H1 (cell line): ENCODE measurements at regions not wholly inside any gene's neighbourhood (a gene's known extent, or its start where the extent isn't known, plus 50 kb on each side); places are given as distances from the start of the nearest gene placed in this dataset.

Source experiments
- CTCF ChIA-PET: fragments of 300-600 bp; sonication (Branson Sonifier 250); formaldehyde crosslinking; loops from one replicate; lab custom pipeline; 2021; ENCODE audit not compliant: partially characterized antibody; lab: Charles Lee
- POLR2A ChIA-PET: fragments of 300-600 bp; sonication (Branson Sonifier 250); formaldehyde crosslinking; loops from one replicate; lab custom pipeline; 2021; ENCODE audit warnings: inconsistent platforms; ENCODE audit not compliant: partially characterized antibody; lab: Charles Lee
- DNase-seq, 2 experiments: peaks; one replicate each; pipeline versions ENCODE4 v3.0.0 to v3.0.0-alpha.2; 2010 to 2022; ENCODE audit warnings: low spot score in 2 of 2, low read depth in 1 of 2, mixed read lengths in 1 of 2
- FAIRE-seq: peaks from 2 replicates; lab custom pipeline; 2011; peaks lifted over from hg19 to GRCh38; lab: Jason Lieb, UNC
- H2AFZ ChIP-seq: 2 replicates; pipeline ENCODE4 v1.8.1; 2012; ENCODE audit warnings: low read length, inconsistent platforms
- H2AK5ac ChIP-seq: 2 replicates; pipeline ENCODE4 v1.6.1; 2013; ENCODE audit warnings: low read depth, low read length
- H2BK120ac ChIP-seq: replicated peaks from 2 replicates; pipeline ENCODE3; 2013; ENCODE audit warnings: low read depth, low read length, inconsistent platforms
- H2BK12ac ChIP-seq: 2 replicates; pipeline ENCODE4 v1.6.1; 2013; ENCODE audit warnings: low read depth, low read length
- H2BK15ac ChIP-seq: 2 replicates; pipeline ENCODE4 v1.6.1; 2013; ENCODE audit warnings: low read length
- H2BK20ac ChIP-seq: 2 replicates; pipeline ENCODE4 v1.6.1; 2013; ENCODE audit warnings: low read length
- H2BK5ac ChIP-seq: 2 replicates; pipeline ENCODE4 v1.6.1; 2013; ENCODE audit warnings: low read depth, low read length
- H3K14ac ChIP-seq: 2 replicates; pipeline ENCODE4 v1.6.1; 2013; ENCODE audit warnings: inconsistent platforms; ENCODE audit not compliant: insufficient read length
- H3K18ac ChIP-seq: 2 replicates; pipeline ENCODE4 v1.6.1; 2013; ENCODE audit warnings: low read length; ENCODE audit errors: extremely low read depth
- H3K23ac ChIP-seq: 2 replicates; pipeline ENCODE4 v1.6.1; 2013; ENCODE audit warnings: inconsistent platforms; ENCODE audit not compliant: insufficient read length
- H3K23me2 ChIP-seq: 2 replicates; pipeline ENCODE4 v1.6.1; 2013; ENCODE audit warnings: low read depth, low read length
- H3K27ac ChIP-seq: 2 replicates; pipeline ENCODE4 v1.6.1; 2011; ENCODE audit warnings: low read depth, low read length, inconsistent platforms
- H3K27me3 ChIP-seq, 4 experiments: replicated peaks in 1 of 4; 1 replicate in 1 of 4; 2 replicates in 3 of 4; pipeline versions ENCODE4 v1.6.1 to v1.8.1; 2011 to 2013; ENCODE audit warnings: low read length in 3 of 4, mild to moderate bottlenecking in 3 of 4, inconsistent platforms in 2 of 4, mixed read lengths in 2 of 4, moderate library complexity in 1 of 4; ENCODE audit not compliant: control insufficient read depth in 3 of 4, insufficient read depth in 3 of 4; ENCODE audit errors: extremely low read depth in 1 of 4
- H3K36me3 ChIP-seq, 4 experiments: 2 replicates each; pipeline versions ENCODE4 v1.6.1 to v1.8.1; 2011 to 2013; ENCODE audit warnings: mild to moderate bottlenecking in 4 of 4, low read length in 3 of 4, moderate library complexity in 2 of 4, control low read depth in 1 of 4, inconsistent platforms in 1 of 4; ENCODE audit not compliant: insufficient read depth in 4 of 4, control insufficient read depth in 2 of 4
- H3K4ac ChIP-seq: replicated peaks from 2 replicates; pipeline ENCODE3; 2013; ENCODE audit warnings: low read length, low read depth, mixed read lengths, inconsistent platforms; ENCODE audit not compliant: insufficient read length
- H3K4me1 ChIP-seq, 4 experiments: replicated peaks in 1 of 4; 1 replicate in 1 of 4; 2 replicates in 3 of 4; pipeline versions ENCODE4 v1.6.1 to v1.8.1; 2011 to 2013; ENCODE audit warnings: low read length in 3 of 4, inconsistent platforms in 2 of 4, mixed read lengths in 1 of 4; ENCODE audit not compliant: insufficient read depth in 4 of 4, control insufficient read depth in 3 of 4
- H3K4me2 ChIP-seq, 2 experiments: 2 replicates each; pipeline versions ENCODE4 v1.6.1 to v1.8.1; 2011 to 2013; ENCODE audit warnings: low read depth in 2 of 2, low read length in 2 of 2, control low read depth in 1 of 2, inconsistent platforms in 1 of 2, mild to moderate bottlenecking in 1 of 2; ENCODE audit not compliant: insufficient read depth in 1 of 2
- H3K4me3 ChIP-seq, 4 experiments: fragments of 200-600, 300-600 bp in 1 of 4; sonication (generic), shearing (Covaris generic), sonication (Bioruptor Twin) in 1 of 4; 2 replicates each; pipeline versions ENCODE4 v1.5.1 to v1.8.1; 2011 to 2016; ENCODE audit warnings: low read length in 4 of 4, low read depth in 3 of 4, control low read depth in 2 of 4, inconsistent platforms in 2 of 4, mild to moderate bottlenecking in 2 of 4, mixed read lengths in 1 of 4, moderate library complexity in 1 of 4; ENCODE audit not compliant: insufficient read depth in 2 of 4; ENCODE audit errors: extremely low read depth in 1 of 4
- H3K56ac ChIP-seq: replicated peaks from 2 replicates; pipeline ENCODE3; 2013; ENCODE audit warnings: low read depth, mild to moderate bottlenecking, mixed read lengths, low read length, inconsistent platforms; ENCODE audit not compliant: insufficient read length
- H3K79me1 ChIP-seq: 2 replicates; pipeline ENCODE4 v1.6.1; 2013; ENCODE audit warnings: low read depth, low read length, control low read depth
- H3K79me2 ChIP-seq, 2 experiments: 2 replicates each; pipeline versions ENCODE4 v1.6.1 to v1.8.1; 2012 to 2013; ENCODE audit warnings: low read length in 2 of 2, mild to moderate bottlenecking in 2 of 2, inconsistent platforms in 1 of 2; ENCODE audit not compliant: insufficient read depth in 2 of 2, control insufficient read depth in 1 of 2
- H3K9ac ChIP-seq, 4 experiments: replicated peaks in 1 of 4; 1 replicate in 1 of 4; 2 replicates in 3 of 4; pipeline versions ENCODE4 v1.6.1 to v1.8.1; 2011 to 2013; ENCODE audit warnings: low read depth in 3 of 4, low read length in 3 of 4, control low read depth in 2 of 4, mild to moderate bottlenecking in 2 of 4, moderate library complexity in 2 of 4, inconsistent platforms in 1 of 4; ENCODE audit errors: extremely low read depth in 1 of 4
- H3K9me3 ChIP-seq, 2 experiments: 2 replicates each; pipeline versions ENCODE4 v1.6.1 to v1.8.1; 2012 to 2013; ENCODE audit warnings: mild to moderate bottlenecking in 2 of 2, moderate library complexity in 2 of 2, control low read depth in 1 of 2, inconsistent platforms in 1 of 2, low read depth in 1 of 2, low read length in 1 of 2, mixed read lengths in 1 of 2; ENCODE audit not compliant: insufficient read depth in 2 of 2
- H4K20me1 ChIP-seq, 2 experiments: replicated peaks in 1 of 2; 2 replicates each; pipeline versions ENCODE3 to v1.8.1; 2011 to 2013; ENCODE audit warnings: inconsistent platforms in 2 of 2, low read length in 2 of 2, mild to moderate bottlenecking in 1 of 2; ENCODE audit not compliant: insufficient read depth in 2 of 2, control insufficient read depth in 1 of 2
- H4K5ac ChIP-seq: 2 replicates; pipeline ENCODE4 v1.6.1; 2013; ENCODE audit warnings: low read length, low read depth, mixed read lengths, inconsistent platforms; ENCODE audit not compliant: insufficient read length
- H4K8ac ChIP-seq: 2 replicates; pipeline ENCODE4 v1.8.0; 2013; ENCODE audit warnings: mild to moderate bottlenecking, moderate library complexity, low read length, inconsistent platforms; ENCODE audit not compliant: insufficient read depth; ENCODE audit errors: extremely low read depth
- H4K91ac ChIP-seq: replicated peaks from 2 replicates; pipeline ENCODE3; 2013; ENCODE audit warnings: low read length, mixed read lengths, inconsistent platforms; ENCODE audit not compliant: insufficient read length
- CHD1 ChIP-seq: IDR thresholded peaks from 2 replicates; pipeline ENCODE4 v1.6.1; 2012; ENCODE audit warnings: low read depth, low read length, improper control_type of control experiment
- HDAC2 ChIP-seq, 2 experiments: fragments of 300-600 bp in 1 of 2; sonication (generic) in 1 of 2; IDR thresholded peaks; 2 replicates each; pipeline ENCODE4 v1.6.1; 2011 to 2012; ENCODE audit warnings: low read depth in 2 of 2, low read length in 2 of 2, mild to moderate bottlenecking in 2 of 2, moderate library complexity in 2 of 2, borderline replicate concordance in 1 of 2, inconsistent platforms in 1 of 2
- HDAC6 ChIP-seq: IDR thresholded peaks from one replicate; pipeline ENCODE4 v1.7.1; 2012; ENCODE audit warnings: low read depth, mild to moderate bottlenecking, inconsistent platforms, low read length, moderate library complexity
- MAFK ChIP-seq: IDR thresholded peaks from 2 replicates; pipeline ENCODE4 v1.6.1; 2012; ENCODE audit warnings: low read depth, mild to moderate bottlenecking, improper control_type of control experiment, low read length
- NANOG ChIP-seq: IDR thresholded peaks from 2 replicates; pipeline ENCODE4 v1.6.1; 2011; ENCODE audit warnings: low read length, low read depth, mild to moderate bottlenecking, inconsistent platforms; ENCODE audit not compliant: insufficient read depth, poor library complexity, severe bottlenecking
- SIRT6 ChIP-seq: IDR thresholded peaks from one replicate; pipeline ENCODE4 v1.7.1; 2012; ENCODE audit warnings: low read length, inconsistent platforms
- SP4 ChIP-seq: IDR thresholded peaks from 2 replicates; pipeline ENCODE4 v1.6.1; 2012; ENCODE audit warnings: low read length, inconsistent platforms
- SRF ChIP-seq: IDR thresholded peaks from 2 replicates; pipeline ENCODE4 v1.6.1; 2011; ENCODE audit warnings: mild to moderate bottlenecking, low read depth, low read length, moderate library complexity
- SUZ12 ChIP-seq: fragments of 200-600 bp; sonication (generic); IDR thresholded peaks from 2 replicates; pipeline ENCODE4 v1.6.1; 2012; ENCODE audit warnings: mild to moderate bottlenecking, inconsistent platforms, low read length, moderate library complexity, mixed read lengths
- TCF12 ChIP-seq: IDR thresholded peaks from 2 replicates; pipeline ENCODE4 v1.6.1; 2011; ENCODE audit warnings: low read depth, mild to moderate bottlenecking, low read length
- WGBS, 2 experiments: shearing (Covaris generic) in 1 of 2; methylation state at CpG; one replicate each; pipeline versions ENCODE4 v1.1.6 to v1.1.7; 2013 to 2015; ENCODE audit warnings: low lambda C conversion rate in 2 of 2, mixed read lengths in 2 of 2, inconsistent platforms in 1 of 2, low coverage in 1 of 2, missing lambda C conversion rate in 1 of 2; ENCODE audit not compliant: insufficient replicate concordance in 2 of 2, insufficient coverage in 1 of 2, insufficient read length in 1 of 2; ENCODE audit errors: extremely low coverage in 1 of 2, missing lambda C conversion rate in 1 of 2; 5-methylcytosine and 5-hydroxymethylcytosine counted together

GRCh38 chr2:156818944-156819343 is 382.8 kb downstream of the GPD2 start:
- no peak overlapping the region for H3K18ac ChIP-seq
- no peak overlapping the region for H3K4ac ChIP-seq
- H3K23me2 ChIP-seq, result no peaks in the 10 kb centered on the region
- no peaks in the 10 kb centered on the region for H3K79me1 ChIP-seq
- H2BK20ac ChIP-seq, result no peak overlapping the region
- FAIRE-seq (no peak), DNase-seq (no peak)
- no peaks in the 10 kb centered on the region for H3K27me3 ChIP-seq
- ChIA-PET POLR2A (no interaction called here), CTCF (no interaction called here)
- no peak for TF ChIP-seq SUZ12
- no peak for TF ChIP-seq MAFK
- no peak for TF ChIP-seq TCF12
- TF ChIP-seq SIRT6, result no peak
- TF ChIP-seq NANOG, result no peak
- TF ChIP-seq HDAC2 (IDR thresholded peaks at IDR 0.05; ENCODE audit: borderline replicate concordance in 1 of 2, low read depth in 2 of 2, low read length in 2 of 2), result no peak
- no peak for TF ChIP-seq HDAC6
- no peak for TF ChIP-seq CHD1
- no peak for TF ChIP-seq SP4
- TF ChIP-seq SRF, result no peak
- H3K56ac ChIP-seq, result no peak overlapping the region
- H2BK5ac ChIP-seq, result no peak overlapping the region
- H4K8ac ChIP-seq, result no peak overlapping the region
- H2BK120ac ChIP-seq, result no peak overlapping the region
- WGBS, 2 experiments, result 83% methylated on average over 3 of the region's 3 CpGs; no CpG with 5 or more reads in 1 of the 2 experiments
- no peaks in the 10 kb centered on the region for H3K9me3 ChIP-seq
- H2AFZ ChIP-seq, result no peak overlapping the region
- H3K4me3 ChIP-seq, result no peak overlapping the region
- no peak overlapping the region for H3K27ac ChIP-seq
- H2BK12ac ChIP-seq, result no peak overlapping the region
- H3K4me2 ChIP-seq, result no peak overlapping the region
- H3K36me3 ChIP-seq, result no peaks in the 10 kb centered on the region
- no peaks in the 10 kb centered on the region for H3K4me1 ChIP-seq
- H4K5ac ChIP-seq, result no peak overlapping the region
- no peak overlapping the region for H4K91ac ChIP-seq
- no peaks in the 10 kb centered on the region for H3K79me2 ChIP-seq
- no peak overlapping the region for H3K14ac ChIP-seq
- H2AK5ac ChIP-seq, result no peak overlapping the region
- no peak overlapping the region for H3K9ac ChIP-seq
- no peak overlapping the region for H3K23ac ChIP-seq
- H4K20me1 ChIP-seq, result no peaks in the 10 kb centered on the region
- no peak overlapping the region for H2BK15ac ChIP-seq
